IMR-90 (cell line): ENCODE measurements at regions not wholly inside any gene's neighbourhood (a gene's known extent, or its start where the extent isn't known, plus 50 kb on each side); places are given as distances from the start of the nearest gene placed in this dataset.

ENCODE experiments used
- FOS ChIP-seq: fragments of 150-350 bp; IDR thresholded peaks from 2 replicates; pipeline ENCODE4 v1.6.1; 2016; ENCODE audit warnings: low read depth, low read length
- TF ChIP-seq, protein P1 (sequence below): conservative IDR thresholded peaks from 2 replicates; pipeline ENCODE4 v1.5.1; 2012; ENCODE audit warnings: mild to moderate bottlenecking, low read depth, low read length, improper control_type of control experiment

DNA sequence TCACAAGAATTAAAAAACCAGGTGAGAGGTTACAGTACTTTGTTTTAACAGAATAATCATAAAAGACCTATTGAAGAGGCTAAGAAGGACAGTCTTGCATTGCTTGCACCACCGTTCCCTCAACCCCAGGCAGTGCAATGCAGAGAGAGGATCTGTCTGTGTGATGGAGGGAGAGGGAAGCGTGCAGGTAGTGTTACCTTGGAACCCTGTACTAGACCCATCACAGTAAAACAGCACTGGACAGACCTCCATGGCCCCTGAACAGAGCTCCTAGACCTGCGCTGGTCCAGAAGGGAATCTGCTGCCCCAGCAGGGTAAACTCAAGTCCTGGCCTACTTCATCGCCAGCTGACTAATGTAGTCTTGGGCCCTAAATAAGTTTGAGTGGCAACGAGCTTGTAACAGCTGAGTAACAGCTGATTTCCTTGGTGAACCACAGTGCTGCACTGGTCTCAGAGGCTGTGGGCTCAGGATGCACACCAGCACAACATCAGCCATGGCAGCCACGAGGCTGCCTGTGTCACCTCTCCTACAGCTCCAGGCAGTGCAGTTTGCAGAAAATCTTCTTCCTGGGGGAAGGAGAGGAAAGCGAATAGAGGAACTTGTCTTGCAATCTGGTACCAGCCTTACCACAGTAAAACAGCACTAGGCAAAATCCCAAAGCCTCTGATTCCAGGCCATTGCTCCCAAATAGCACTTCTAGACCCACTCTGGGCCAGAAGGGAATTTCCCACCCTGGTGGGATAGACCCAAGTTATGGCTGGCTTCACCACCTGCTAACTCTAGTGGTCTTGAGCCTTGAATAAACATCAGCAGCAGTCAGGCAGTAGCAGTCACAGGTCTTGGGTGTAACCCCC is 417.2 kb downstream of the CDH7 start:
- TF ChIP-seq, protein P1, sequence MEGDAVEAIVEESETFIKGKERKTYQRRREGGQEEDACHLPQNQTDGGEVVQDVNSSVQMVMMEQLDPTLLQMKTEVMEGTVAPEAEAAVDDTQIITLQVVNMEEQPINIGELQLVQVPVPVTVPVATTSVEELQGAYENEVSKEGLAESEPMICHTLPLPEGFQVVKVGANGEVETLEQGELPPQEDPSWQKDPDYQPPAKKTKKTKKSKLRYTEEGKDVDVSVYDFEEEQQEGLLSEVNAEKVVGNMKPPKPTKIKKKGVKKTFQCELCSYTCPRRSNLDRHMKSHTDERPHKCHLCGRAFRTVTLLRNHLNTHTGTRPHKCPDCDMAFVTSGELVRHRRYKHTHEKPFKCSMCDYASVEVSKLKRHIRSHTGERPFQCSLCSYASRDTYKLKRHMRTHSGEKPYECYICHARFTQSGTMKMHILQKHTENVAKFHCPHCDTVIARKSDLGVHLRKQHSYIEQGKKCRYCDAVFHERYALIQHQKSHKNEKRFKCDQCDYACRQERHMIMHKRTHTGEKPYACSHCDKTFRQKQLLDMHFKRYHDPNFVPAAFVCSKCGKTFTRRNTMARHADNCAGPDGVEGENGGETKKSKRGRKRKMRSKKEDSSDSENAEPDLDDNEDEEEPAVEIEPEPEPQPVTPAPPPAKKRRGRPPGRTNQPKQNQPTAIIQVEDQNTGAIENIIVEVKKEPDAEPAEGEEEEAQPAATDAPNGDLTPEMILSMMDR: no peak
- no peak for TF ChIP-seq FOS
